Heart left ventricle (tissue), 13 donors: ENCODE measurements at regions not wholly inside any gene's neighbourhood (a gene's known extent, or its start where the extent isn't known, plus 50 kb on each side); places are given as distances from the start of the nearest gene placed in this dataset.

Source experiments
- POLR2A ChIP-seq, 2 donors: fragments of 450-650 bp; IDR thresholded peaks; one replicate each; pipeline ENCODE4 v1.6.1; 2017; ENCODE audit warnings: antibody characterized with exemption in 2 of 2, mild to moderate bottlenecking in 2 of 2, moderate library complexity in 2 of 2
- TF ChIP-seq, protein P1 (sequence below), 12 donors: fragments of 200-600 bp; sonication (generic) in 4 of 12; IDR thresholded peaks; one replicate each; pipeline versions ENCODE4 v1.5.0 to v1.8.0; 2018 to 2022; ENCODE audit warnings: antibody characterized with exemption in 12 of 12, mild to moderate bottlenecking in 5 of 12
- donor health status: ischemic (EF 13 %, LVEDD 7.1; RV severe dilation, severe dysfunction).
- donor health status: DM: no; HTN: yes; CAD: no.
- donor health status: DM: no; HTN: no; CAD: no.
- donor health status: ischemic (EF 25% LVEDD 6.9; RV normal size, moderate dysfunction).
- donor health status: ischemic (EF 25% LVEDD 5.7; RV mildly dilated, moderate dysfunction).
- donor health status: ischemic (EF 35%, LVEDD 5.7; RV mildly dilated, moderate dysfunction).
- donor health status: nonischemic (EF 11% LVEDD 7.7; RV severe dilation, severe dysfunction).
- donor health status: DM: yes; HTN: yes; CAD: no.
- donor health status: PGD.
- donor health status: ischemic (EF 29% LVEDD 5.4; RV normal size, mild dysfunction).
- donor health status: nonischemic (EF 23%, LVEDD 6.1; RV moderate dilation, normal function).

DNA sequence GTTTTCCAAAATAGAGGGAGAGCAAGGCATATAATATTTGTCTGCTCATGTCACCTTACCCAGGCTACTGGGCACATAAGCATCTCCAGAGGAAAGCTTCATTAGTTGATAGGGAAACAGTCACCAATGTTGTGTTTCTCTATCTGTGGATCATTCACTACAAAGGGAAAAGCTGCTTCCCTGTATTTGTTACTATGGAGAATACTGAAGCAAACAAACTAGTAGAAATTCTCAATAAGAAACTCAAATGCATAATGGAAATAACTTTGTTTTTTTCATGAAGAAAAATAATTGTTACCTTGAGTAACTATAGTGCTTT lies 138.2 kb downstream of the PCSK1 start:
- TF ChIP-seq, protein P1, sequence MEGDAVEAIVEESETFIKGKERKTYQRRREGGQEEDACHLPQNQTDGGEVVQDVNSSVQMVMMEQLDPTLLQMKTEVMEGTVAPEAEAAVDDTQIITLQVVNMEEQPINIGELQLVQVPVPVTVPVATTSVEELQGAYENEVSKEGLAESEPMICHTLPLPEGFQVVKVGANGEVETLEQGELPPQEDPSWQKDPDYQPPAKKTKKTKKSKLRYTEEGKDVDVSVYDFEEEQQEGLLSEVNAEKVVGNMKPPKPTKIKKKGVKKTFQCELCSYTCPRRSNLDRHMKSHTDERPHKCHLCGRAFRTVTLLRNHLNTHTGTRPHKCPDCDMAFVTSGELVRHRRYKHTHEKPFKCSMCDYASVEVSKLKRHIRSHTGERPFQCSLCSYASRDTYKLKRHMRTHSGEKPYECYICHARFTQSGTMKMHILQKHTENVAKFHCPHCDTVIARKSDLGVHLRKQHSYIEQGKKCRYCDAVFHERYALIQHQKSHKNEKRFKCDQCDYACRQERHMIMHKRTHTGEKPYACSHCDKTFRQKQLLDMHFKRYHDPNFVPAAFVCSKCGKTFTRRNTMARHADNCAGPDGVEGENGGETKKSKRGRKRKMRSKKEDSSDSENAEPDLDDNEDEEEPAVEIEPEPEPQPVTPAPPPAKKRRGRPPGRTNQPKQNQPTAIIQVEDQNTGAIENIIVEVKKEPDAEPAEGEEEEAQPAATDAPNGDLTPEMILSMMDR (IDR thresholded peaks at IDR 0.05) = no peak
- no peak for TF ChIP-seq POLR2A (IDR thresholded peaks at IDR 0.05)
